Trophoblast cell (in vitro differentiated cells and primary cell): ENCODE measurements at regions not wholly inside any gene's neighbourhood (a gene's known extent, or its start where the extent isn't known, plus 50 kb on each side); places are given as distances from the start of the nearest gene placed in this dataset.

Experiments used
- DNase-seq, 2 donors: peaks; one replicate each; pipeline ENCODE4 v3.0.0-alpha.2; 2016
- H2AFZ ChIP-seq: 2 replicates; pipeline ENCODE4 v1.6.1; 2013; ENCODE audit warnings: low read length, moderate library complexity, mild to moderate bottlenecking; ENCODE audit not compliant: insufficient read depth, poor library complexity
- H2AK5ac ChIP-seq: 2 replicates; pipeline ENCODE4 v1.6.1; 2013; ENCODE audit warnings: mild to moderate bottlenecking, low read length
- H2BK120ac ChIP-seq: 2 replicates; pipeline ENCODE4 v1.6.1; 2013; ENCODE audit warnings: low read length, mild to moderate bottlenecking, moderate library complexity; ENCODE audit not compliant: insufficient read depth, poor library complexity
- H2BK12ac ChIP-seq: 2 replicates; pipeline ENCODE4 v1.6.1; 2013; ENCODE audit warnings: mild to moderate bottlenecking, low read length, moderate library complexity
- H2BK5ac ChIP-seq: 2 replicates; pipeline ENCODE4 v1.6.1; 2013; ENCODE audit warnings: low read length, low read depth, moderate library complexity, mild to moderate bottlenecking; ENCODE audit not compliant: poor library complexity
- H3K14ac ChIP-seq: 2 replicates; pipeline ENCODE4 v1.6.1; 2013; ENCODE audit warnings: mild to moderate bottlenecking, low read length
- H3K18ac ChIP-seq: 2 replicates; pipeline ENCODE4 v1.6.1; 2013; ENCODE audit warnings: mild to moderate bottlenecking, low read length
- H3K23ac ChIP-seq: 2 replicates; pipeline ENCODE4 v1.6.1; 2013; ENCODE audit warnings: low read length
- H3K27ac ChIP-seq: 2 replicates; pipeline ENCODE4 v1.5.1; 2013; ENCODE audit warnings: low read depth, mild to moderate bottlenecking, inconsistent platforms, low read length, moderate library complexity
- H3K27me3 ChIP-seq: 2 replicates; pipeline ENCODE4 v1.6.1; 2013; ENCODE audit warnings: inconsistent platforms, mild to moderate bottlenecking, low read length, moderate library complexity; ENCODE audit not compliant: insufficient read depth
- H3K36me3 ChIP-seq, 2 experiments: 1 replicate in 1 of 2; 2 replicates in 1 of 2; pipeline ENCODE4 v1.6.1; 2013; ENCODE audit warnings: low read length in 2 of 2, mild to moderate bottlenecking in 2 of 2, moderate library complexity in 1 of 2; ENCODE audit not compliant: insufficient read depth in 2 of 2, control insufficient read depth in 1 of 2
- H3K4ac ChIP-seq: 2 replicates; pipeline ENCODE4 v1.6.1; 2013; ENCODE audit warnings: low read depth, mild to moderate bottlenecking, low read length, moderate library complexity
- H3K4me1 ChIP-seq, 2 experiments: 1 replicate in 1 of 2; 2 replicates in 1 of 2; pipeline ENCODE4 v1.6.1; 2013; ENCODE audit warnings: low read length in 2 of 2, mild to moderate bottlenecking in 2 of 2, moderate library complexity in 1 of 2; ENCODE audit not compliant: insufficient read depth in 2 of 2, control insufficient read depth in 1 of 2
- H3K4me2 ChIP-seq: 2 replicates; pipeline ENCODE4 v1.6.1; 2013; ENCODE audit warnings: inconsistent platforms, mild to moderate bottlenecking, low read length, moderate library complexity
- H3K4me3 ChIP-seq: 2 replicates; pipeline ENCODE4 v1.5.1; 2013; ENCODE audit warnings: mild to moderate bottlenecking, low read depth, low read length, inconsistent platforms
- H3K79me1 ChIP-seq: one replicate; pipeline ENCODE4 v1.6.1; 2013; ENCODE audit warnings: low read length
- H3K79me2 ChIP-seq: 2 replicates; pipeline ENCODE4 v1.6.1; 2013; ENCODE audit warnings: low read length, mild to moderate bottlenecking; ENCODE audit not compliant: control insufficient read depth, insufficient read depth, poor library complexity
- H3K9ac ChIP-seq: 2 replicates; pipeline ENCODE4 v1.6.1; 2013; ENCODE audit warnings: mild to moderate bottlenecking, low read length
- H3K9me3 ChIP-seq: 2 replicates; pipeline ENCODE4 v1.6.1; 2013; ENCODE audit warnings: low read depth, mild to moderate bottlenecking, control low read depth, inconsistent platforms, low read length; ENCODE audit not compliant: insufficient read depth
- H4K12ac ChIP-seq: 2 replicates; pipeline ENCODE4 v1.6.1; 2013; ENCODE audit warnings: low read depth, mild to moderate bottlenecking, low read length, moderate library complexity
- H4K8ac ChIP-seq: 2 replicates; pipeline ENCODE4 v1.6.1; 2013; ENCODE audit warnings: low read depth, mild to moderate bottlenecking, low read length, moderate library complexity
- H4K91ac ChIP-seq: one replicate; pipeline ENCODE4 v1.6.1; 2013; ENCODE audit warnings: low read depth, mild to moderate bottlenecking, low read length, moderate library complexity
- WGBS: extraction: QIAGEN DNeasy Blood & Tissue Kit; methylation state at CpG from one replicate; pipeline ENCODE4 v1.1.7; 2013; ENCODE audit warnings: missing lambda C conversion rate; ENCODE audit not compliant: insufficient read length, insufficient coverage; ENCODE audit errors: extremely low coverage; 5-methylcytosine and 5-hydroxymethylcytosine counted together

DNA sequence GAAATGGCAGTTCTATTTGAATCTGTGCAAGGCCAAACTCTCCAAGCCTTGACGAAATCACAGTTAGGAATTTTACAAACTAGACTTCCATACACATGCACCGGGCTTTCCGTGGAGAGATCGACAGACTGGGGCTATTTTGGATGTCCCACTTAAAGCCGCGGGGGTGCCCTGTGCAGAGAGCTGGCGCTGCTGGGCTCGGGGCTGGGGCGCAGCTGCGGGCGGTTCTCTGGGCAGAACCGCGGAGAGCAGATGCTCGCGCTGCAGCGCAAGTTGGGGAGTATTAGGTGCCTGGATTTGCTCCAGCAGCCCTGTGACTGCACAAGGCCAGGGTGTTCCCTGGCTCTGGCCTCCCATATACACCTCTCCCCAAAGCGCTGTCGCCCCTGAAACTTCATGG lies 67.2 kb downstream of the SPATA19 start:
- Histone ChIP-seq H3K4me1 (peaks cover 0 to 2% of the 10 kb centered on the region in 2 experiments), H4K8ac (no peak overlapping the region), H2BK120ac (no peak overlapping the region), H3K4me2 (no peak overlapping the region), H3K9ac (no peak overlapping the region), H3K79me2 (no peaks in the 10 kb centered on the region), H2AFZ (no peak overlapping the region), H2BK12ac (no peak overlapping the region), H3K79me1 (no peaks in the 10 kb centered on the region), H3K27ac (no peak overlapping the region), H3K9me3 (peaks cover 2% of the 10 kb centered on the region), H3K36me3 (no peaks in the 10 kb centered on the region), H3K23ac (no peak overlapping the region), H3K4me3 (no peak overlapping the region), H2BK5ac (no peak overlapping the region), H3K27me3 (no peaks in the 10 kb centered on the region), H2AK5ac (no peak overlapping the region), H4K12ac (no peak overlapping the region), H3K14ac (no peak overlapping the region), H4K91ac (no peak overlapping the region), H3K4ac (no peak overlapping the region), H3K18ac (no peak overlapping the region)
- no CpG with 5 or more reads among the region's 18 CpGs for WGBS
- DNase-seq: no peak

DNA sequence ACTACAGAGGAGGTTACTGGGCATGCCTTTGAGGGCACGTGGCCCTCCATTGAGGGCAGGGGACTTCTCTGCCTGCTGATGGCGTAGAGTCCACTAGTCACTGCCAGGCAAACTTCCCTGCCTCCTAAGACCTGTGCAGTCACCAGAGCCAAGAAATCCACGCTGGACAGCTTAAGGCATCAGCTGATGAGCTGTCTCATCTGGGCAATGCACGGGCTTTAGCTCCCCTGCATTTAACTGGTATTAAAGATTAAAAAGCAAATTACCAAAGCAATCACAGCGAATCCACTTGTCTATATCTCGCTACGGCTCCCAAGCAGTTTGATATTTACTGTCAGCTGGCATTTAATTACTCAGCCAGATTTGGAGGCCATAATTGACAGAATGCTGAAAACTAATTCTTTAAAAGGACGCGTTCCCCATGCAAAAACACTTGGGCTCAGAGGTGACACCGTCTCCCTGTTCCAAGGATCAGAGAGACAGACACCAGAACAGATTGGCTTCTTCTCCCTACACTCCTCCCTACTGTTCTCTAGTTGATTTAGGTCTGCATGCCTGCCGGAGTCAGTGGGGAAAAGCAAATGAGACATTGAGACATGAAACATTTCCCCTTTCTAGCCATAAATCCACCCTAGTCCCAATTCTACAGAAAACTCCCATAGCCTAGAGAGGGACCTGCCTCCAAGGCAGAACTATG lies 68.5 kb downstream of the SPATA19 start:
- Histone ChIP-seq H3K4ac (no peak overlapping the region), H3K4me1 (peaks cover 0 to 2% of the 10 kb centered on the region in 2 experiments), H3K79me1 (no peaks in the 10 kb centered on the region), H3K4me3 (no peak overlapping the region), H3K4me2 (no peak overlapping the region), H3K27me3 (no peaks in the 10 kb centered on the region), H4K91ac (no peak overlapping the region), H2BK12ac (no peak overlapping the region), H4K12ac (no peak overlapping the region), H4K8ac (no peak overlapping the region), H3K36me3 (no peaks in the 10 kb centered on the region), H3K9ac (no peak overlapping the region), H3K18ac (no peak overlapping the region), H3K9me3 (peaks cover 2% of the 10 kb centered on the region), H3K14ac (no peak overlapping the region), H2AFZ (no peak overlapping the region), H2AK5ac (no peak overlapping the region), H3K27ac (no peak overlapping the region), H3K23ac (no peak overlapping the region), H2BK120ac (no peak overlapping the region), H2BK5ac (no peak overlapping the region), H3K79me2 (no peaks in the 10 kb centered on the region)
- no peak for DNase-seq
- no CpG with 5 or more reads among the region's 11 CpGs for WGBS

DNA sequence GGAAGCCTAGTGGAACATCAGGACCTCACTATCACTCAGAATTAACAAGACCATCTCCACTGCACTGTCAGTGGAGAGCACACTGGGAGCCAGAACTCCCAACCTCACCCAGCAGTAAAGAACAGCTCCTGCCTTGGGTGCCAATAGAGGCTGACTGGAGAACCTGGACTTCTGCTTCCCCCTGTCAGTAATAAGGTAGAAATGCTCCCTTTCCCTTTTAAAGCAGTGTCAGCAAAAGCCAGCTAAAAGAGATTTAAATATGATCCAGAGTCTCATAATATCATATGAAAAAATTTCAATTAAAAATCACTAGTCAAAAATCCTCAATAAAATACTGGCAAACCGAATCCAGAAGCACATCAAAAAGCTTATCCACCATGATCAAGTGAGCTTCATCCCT lies 82.8 kb downstream of the SPATA19 start:
- Histone ChIP-seq H4K8ac (no peak overlapping the region), H3K4me2 (no peak overlapping the region), H3K27me3 (no peaks in the 10 kb centered on the region), H3K14ac (no peak overlapping the region), H2BK5ac (no peak overlapping the region), H3K4ac (no peak overlapping the region), H4K12ac (no peak overlapping the region), H3K4me1 (no peaks in the 10 kb centered on the region), H2AFZ (no peak overlapping the region), H3K4me3 (no peak overlapping the region), H3K9me3 (no peaks in the 10 kb centered on the region), H2BK12ac (no peak overlapping the region), H2BK120ac (no peak overlapping the region), H3K79me1 (no peaks in the 10 kb centered on the region), H4K91ac (no peak overlapping the region), H3K18ac (no peak overlapping the region), H3K36me3 (no peaks in the 10 kb centered on the region), H2AK5ac (no peak overlapping the region), H3K23ac (no peak overlapping the region), H3K27ac (no peak overlapping the region), H3K79me2 (no peaks in the 10 kb centered on the region), H3K9ac (no peak overlapping the region)
- no CpG with 5 or more reads among the region's 1 CpG for WGBS
- DNase-seq: no peak

DNA sequence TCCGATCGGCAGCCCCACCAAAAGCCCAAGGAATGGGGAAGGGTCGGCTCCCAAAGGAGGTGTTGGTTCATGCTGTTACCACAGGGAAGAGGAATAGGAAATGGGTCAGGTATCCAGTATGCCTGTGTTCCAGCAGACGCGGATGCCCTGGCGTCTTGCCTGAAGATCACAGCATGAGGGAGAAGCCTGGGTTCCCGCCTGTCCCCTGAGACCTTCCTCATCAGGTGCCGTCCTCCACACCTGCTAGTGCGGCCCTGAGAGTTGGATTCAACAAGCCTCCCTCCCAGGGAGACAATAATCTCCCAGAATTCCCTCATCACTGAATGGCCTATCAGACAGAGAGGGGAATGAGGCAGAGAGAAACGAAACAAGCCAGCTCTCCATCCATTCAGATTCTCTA lies 92.2 kb downstream of the SPATA19 start:
- Histone ChIP-seq H3K36me3 (no peaks in the 10 kb centered on the region), H3K79me2 (no peaks in the 10 kb centered on the region), H2AK5ac (no peak overlapping the region), H3K23ac (no peak overlapping the region), H3K79me1 (peaks cover 4% of the 10 kb centered on the region), H2AFZ (no peak overlapping the region), H3K4me2 (no peak overlapping the region), H2BK12ac (peak overlapping the region; percentile 37), H4K12ac (no peak overlapping the region), H3K4me1 (peaks cover 3 to 5% of the 10 kb centered on the region in 2 experiments), H3K9me3 (no peaks in the 10 kb centered on the region), H4K91ac (no peak overlapping the region), H3K14ac (peak overlapping the region; percentile 6), H3K4ac (no peak overlapping the region), H3K4me3 (no peak overlapping the region), H2BK120ac (no peak overlapping the region), H4K8ac (no peak overlapping the region), H3K9ac (no peak overlapping the region), H3K27me3 (no peaks in the 10 kb centered on the region), H3K27ac (no peak overlapping the region), H2BK5ac (no peak overlapping the region), H3K18ac (no peak overlapping the region)
- no CpG with 5 or more reads among the region's 10 CpGs for WGBS
- no peak for DNase-seq
